ENCODE measurements at regions not wholly inside any gene's neighbourhood (a gene's known extent, or its start where the extent isn't known, plus 50 kb on each side); places are given as distances from the start of the nearest gene placed in this dataset.

DNA sequence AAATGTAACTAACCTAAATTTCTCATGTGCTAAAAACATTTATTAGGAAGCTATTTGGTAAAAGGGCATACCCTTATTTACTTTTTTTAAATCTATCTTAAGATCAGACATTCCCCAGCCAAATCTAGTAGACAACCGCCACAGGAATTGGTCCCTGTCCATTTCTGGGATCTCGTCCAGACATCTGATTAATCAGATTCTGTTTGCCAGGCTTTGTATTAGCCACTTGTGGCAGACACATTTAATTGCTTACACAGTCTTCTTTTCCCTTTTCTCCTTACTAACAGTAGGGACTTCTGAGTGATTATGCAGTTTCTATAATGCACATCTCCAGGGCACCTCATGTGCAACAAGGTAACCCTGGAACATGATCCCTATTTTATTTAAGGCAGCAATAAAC, 449.0 kb upstream of the RGS18 start:
- no peak for TF ChIP-seq CTCF (IDR thresholded peaks at IDR 0.05)
- no peak for TF ChIP-seq USF2 (CRISPR knock-in tag; IDR thresholded peaks at IDR 0.05)
